NCI-H2029 treated with DMSO at 0.1 percent for 48 hours (cell line): ENCODE measurements at regions not wholly inside any gene's neighbourhood (a gene's known extent, or its start where the extent isn't known, plus 50 kb on each side); places are given as distances from the start of the nearest gene placed in this dataset.
"Not testable (repeated sequence)": the region's sequence is repeated elsewhere in the genome, so short reads cannot be mapped to it uniquely, and the experiment has no call there.

ENCODE experiments used
- DNase-seq: peaks from one replicate; lab custom pipeline; 2025; lab: John Stamatoyannopoulos, UW

DNA sequence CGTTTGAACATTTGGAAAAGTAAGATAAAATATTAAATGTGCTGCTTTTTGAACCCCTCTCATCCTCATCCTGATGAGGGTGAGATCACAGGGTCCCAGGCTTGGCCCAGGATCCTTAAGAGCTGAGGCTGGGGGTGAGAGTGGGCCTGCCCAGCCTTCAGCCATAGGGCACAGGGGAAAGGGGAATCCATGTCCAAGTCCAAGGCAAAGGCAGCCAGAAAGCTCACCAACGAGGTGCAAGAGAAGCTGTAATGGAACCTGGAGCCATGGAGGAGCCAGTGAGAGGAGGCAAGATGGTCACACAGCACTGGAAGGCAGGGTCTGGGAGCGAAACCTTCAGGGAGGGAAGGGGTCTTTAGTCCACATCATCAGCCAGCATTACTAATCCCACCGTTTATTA lies 191.9 kb downstream of the RRAGC start:
- DNase-seq, result no peak

DNA sequence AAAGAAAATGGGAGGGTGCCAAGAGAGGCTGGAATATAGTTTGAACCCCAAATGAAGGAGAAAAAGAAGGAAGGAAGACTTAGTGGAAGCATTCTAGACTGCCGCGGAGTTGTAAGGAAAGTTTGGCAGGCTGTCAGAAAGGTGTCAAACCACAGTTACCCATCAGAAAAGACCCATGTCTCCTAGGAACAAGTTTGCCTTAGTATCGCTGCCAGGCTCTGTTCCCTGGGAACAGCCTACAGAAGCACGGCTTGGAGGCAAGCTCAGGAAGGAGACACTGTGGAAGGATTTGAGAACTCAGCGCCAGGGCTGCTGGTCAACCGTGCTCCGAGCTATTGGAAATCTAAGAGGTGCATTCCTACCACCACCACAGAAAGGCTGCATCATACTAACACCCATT lies 197.4 kb downstream of the RRAGC start:
- no peak for DNase-seq

DNA sequence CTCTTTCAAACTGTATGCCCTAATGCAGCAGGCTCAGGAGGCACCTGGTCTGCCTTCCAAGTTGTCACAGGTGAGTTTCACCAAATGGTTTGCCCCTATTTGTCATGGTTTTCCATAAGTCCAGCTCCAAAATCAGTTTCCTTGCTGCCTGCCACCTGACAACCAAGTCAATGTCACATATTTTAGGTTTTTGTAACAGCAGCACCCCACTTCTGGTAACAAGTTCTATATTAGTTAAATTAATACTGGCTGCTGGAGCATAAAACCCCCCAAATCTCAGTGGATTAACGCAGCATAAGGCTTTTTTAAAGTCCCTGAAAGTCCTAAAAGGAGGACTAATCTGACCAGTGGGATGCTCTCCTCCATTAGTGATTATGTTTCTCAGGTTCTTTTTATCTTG lies 200.7 kb downstream of the RRAGC start:
- no peak for DNase-seq

DNA sequence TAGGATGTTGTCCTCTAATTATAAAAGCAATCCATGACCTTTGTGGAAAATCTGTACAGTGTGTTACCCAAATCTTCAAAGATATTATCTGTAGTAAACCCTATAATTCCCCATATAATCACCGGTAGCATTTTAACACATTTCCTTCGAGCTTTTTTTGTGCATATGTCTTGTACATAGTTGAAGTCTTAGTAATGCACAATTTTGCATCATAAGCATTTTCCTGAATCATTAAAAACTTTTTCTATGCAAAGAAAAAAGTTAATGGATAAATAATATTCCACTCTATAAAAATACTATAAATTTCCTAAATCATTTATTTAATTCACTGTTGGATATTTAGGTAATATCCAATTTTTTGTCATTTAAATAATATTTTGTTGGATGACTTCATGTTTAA lies 201.7 kb downstream of the RRAGC start:
- DNase-seq, result no peak

DNA sequence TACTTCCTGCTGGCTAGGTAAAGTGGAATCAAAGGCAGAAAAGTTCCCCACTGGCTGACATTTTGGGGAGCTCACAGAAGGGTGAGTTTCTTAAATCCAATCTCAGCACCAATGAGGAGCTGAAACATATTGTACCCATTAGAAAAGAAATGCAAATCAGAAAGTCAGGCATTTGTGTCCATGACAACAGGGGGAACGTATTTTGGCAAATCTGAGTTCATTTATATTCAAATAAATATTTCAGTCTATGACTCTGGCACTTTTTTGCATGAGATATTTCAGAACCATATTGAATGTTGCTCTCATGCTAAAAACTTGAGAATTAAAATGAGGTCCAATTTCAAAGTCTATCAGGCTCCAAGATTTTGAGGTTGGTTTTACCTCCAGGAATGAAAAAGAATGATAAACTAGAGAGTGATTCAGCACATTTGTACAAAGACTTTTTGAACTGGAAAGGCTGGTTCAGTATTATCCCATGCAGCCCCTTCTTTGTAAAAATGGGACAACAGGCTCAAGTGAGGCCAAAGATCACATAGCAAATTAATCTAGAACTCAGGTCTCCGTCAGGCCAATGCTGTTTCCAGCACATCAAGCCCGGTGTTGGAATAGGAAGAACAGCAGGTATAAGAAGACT lies 202.2 kb downstream of the RRAGC start:
- no peak for DNase-seq

DNA sequence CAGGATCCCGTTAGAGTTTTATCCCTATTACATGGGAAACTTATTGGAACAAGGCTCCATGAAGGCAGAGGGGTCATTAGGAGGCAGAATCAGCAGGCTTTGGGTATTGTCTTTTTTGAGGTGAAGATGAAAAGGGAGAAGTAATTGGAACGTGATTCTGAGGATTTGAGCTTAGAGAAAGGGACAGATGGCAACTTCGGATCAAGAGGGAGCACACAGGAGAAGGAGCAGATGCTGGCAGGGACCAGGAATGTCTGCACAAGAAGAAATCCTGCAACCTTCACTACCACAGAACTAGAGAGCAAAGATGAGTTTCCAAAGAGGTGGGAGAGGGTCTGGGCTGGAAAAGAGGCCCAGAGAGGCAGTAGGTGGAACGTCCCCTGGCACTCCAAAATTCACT lies 202.8 kb downstream of the RRAGC start:
- DNase-seq, result no peak

DNA sequence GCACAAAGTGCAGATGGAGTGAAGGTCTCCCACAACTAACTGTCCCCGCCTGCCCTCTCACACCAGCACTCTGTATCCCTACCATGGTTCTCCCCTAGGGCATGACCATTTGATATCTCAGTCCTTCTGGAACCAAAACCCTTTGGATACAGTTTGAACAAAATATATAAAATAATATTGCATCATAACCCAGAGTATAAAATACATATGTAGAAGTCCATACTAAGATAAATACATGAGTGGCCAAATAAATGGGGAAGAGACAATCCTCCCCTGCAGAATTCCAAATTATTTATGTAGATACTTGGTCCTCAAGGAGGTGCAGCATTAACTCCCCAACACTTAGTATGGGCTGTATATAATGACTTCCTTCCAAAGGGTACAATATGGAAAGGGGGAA lies 207.4 kb downstream of the RRAGC start:
- DNase-seq, result no peak

DNA sequence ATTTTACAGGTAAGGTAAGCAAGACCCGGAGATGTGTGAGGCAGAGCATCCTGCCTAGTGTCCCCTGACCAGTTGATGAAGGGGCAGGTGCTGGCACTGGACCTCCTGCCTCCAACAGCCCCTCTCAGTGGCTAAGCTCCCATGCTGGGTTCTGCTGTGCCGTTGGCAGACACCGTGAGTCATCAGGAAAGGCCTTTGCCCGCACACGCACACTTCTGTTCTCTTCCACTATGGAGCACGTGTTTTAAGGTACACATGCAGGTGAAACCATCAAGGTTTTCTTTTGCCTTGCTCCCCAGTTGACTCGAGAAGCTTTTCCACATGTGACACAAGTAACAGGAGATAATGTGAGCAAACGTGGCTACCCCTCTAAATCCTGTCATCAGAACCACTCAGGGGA lies 207.9 kb downstream of the RRAGC start:
- DNase-seq, result no peak

DNA sequence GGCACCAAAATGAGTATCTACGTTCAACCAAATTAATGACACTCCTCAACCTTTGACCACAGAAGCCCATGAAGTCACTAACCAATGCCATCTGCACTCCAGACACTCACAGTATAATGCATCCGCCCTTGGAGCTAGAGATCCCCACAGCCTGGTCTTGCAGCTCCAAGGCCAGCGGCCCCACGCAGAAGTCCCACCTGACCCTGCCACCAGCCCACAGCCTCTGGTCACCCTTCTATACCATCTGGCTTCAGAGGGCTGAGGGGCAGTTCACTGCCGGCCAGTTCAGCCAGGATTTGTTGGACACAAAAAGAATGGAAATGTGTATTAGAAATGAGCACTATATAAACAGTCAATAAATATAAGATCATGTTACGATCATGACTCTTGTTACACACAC lies 211.2 kb downstream of the RRAGC start:
- DNase-seq, result no peak

DNA sequence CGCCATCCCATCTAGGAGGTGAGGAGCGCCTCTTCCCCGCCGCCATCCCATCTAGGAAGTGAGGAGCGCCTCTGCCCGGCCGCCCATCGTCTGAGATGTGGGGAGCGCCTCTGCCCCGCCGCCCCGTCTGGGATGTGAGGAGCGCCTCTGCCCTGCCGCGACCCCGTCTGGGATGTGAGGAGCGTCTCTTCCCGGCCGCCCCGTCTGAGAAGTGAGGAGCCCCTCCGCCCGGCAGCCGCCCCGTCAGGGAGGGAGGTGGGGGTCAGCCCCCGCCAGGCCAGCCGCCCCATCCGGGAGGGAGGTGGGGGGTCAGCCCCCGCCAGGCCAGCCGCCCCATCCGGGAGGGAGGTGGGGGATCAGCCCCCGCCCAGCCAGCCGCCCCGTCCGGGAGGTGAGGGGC lies 212.2 kb downstream of the RRAGC start:
- DNase-seq, result not testable (repeated sequence)

DNA sequence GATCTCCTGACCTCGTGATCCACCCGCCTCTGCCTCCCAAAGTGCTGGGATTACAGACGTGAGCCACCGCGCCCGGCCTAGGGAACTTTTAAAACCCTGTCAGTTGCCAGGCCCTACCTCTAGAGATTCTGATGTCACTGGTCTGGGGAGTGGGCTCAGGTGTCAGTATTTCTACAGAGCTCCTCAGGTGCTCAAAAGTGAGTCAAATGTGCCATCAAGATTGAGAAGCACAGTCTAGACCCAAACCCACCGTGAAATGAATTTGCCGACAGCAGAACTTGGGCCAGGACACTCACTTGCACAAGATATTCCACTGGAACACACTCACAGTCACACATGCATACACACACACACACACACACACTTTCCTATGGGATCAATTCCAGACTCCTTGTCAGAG lies 215.5 kb downstream of the RRAGC start:
- no peak for DNase-seq

DNA sequence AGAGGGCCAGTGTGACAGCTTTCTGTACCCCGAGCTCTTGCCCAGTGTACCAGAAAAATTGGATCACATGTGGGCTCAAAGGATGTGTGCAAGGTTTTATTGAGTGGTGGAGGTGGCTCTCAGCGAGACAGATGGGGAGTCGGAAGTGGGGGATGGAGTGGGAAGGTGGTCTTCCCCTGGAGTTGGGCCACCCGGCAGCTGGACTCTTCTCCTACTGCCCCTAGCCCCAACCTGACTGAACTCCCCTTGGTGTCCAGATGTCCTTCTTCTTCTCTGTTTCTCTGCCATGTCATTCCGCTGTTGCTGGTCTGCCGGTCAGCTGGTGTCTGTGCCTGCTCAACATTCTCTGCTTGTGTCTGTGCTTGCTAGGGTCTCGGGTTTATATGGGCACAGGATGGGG lies 217.9 kb downstream of the RRAGC start:
- DNase-seq, result no peak

DNA sequence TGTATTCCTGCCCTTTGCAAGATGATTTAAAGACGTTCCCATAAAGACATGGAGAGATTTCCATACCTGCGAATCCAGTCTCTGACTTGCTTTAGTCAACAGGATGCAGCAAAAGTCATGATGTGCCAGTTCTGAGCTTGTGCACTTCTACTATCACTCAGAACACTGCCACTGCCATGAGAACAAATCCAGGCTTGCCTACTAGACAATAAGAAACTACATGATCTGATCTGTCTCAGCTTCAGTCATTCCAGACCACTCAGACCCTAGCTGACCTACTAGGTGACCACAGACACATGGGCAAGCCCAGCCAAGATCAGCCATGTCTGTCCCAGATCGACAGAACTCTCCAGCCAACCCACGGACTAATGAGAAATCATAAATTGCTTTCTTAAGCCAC lies 219.2 kb downstream of the RRAGC start:
- no peak for DNase-seq

DNA sequence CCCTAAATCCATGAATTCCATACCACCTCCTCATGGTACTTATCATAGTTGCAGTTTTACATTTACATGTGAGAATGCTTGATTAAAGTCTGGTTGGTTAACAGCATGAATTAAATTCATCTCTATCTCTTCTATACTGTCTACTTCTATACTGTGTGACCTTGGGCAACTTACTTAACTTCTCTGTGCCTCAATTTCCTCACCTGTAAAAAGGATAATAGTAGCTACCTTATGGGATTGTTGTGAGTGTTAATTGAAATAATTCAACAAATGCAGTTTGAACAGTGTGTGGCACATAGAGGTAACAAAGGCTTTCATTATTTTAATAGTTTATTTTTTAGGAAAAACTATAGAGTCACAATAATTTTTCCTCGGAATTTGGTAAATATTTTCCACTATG lies 231.3 kb downstream of the RRAGC start:
- DNase-seq, result no peak

DNA sequence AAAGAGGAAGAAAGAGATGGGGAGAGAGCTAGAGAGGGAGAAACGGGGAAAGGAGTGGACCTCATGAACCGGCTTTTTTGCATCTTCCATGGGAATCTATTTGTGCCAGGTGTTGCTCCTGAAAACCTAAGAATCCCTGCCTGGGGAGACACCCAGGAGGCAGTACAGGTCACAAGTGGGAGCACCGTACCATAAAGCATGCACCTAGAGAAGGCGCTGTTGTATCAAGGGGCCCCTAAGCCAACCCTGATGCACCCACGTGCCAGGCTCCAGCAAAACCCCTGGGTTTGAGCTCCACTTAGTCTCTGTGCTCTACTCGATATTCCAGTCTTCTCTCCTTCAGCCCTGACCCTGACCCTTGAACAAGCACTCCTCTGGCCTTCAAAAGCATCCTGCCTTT lies 233.6 kb downstream of the RRAGC start:
- DNase-seq, result no peak

DNA sequence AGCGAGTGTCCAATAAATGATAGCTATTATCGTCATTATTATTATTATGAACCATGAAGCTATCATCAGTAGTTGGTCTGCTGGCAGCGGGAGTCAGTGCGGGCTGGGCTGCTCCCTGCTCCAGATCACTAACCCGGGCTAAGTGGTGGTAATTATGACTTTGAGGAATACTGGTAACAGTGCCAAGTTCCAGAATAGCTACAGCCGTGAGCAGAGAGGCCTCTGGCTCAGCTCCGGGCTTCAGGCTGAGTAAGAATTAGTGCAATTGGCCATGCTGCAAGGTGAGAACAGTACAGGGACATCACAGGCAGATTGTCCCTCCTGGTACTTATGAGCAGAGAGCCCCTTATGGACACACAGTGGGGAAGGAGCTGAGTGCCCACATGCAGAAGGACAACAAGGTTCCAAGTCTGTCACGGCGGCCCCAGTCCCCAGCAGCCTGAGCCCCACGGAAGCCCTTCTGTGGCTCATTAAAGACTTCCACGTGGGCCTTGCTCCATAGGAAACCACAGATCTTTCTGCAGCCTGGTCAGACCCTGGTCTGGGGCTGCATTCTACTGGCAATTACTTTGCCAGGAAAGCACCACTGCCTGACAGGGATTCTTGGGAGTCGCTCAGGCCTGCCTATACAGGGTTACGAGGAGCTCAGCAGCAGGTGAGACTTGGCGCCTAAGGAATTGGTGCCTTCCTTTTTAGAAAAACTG lies 235.1 kb downstream of the RRAGC start:
- no peak for DNase-seq

DNA sequence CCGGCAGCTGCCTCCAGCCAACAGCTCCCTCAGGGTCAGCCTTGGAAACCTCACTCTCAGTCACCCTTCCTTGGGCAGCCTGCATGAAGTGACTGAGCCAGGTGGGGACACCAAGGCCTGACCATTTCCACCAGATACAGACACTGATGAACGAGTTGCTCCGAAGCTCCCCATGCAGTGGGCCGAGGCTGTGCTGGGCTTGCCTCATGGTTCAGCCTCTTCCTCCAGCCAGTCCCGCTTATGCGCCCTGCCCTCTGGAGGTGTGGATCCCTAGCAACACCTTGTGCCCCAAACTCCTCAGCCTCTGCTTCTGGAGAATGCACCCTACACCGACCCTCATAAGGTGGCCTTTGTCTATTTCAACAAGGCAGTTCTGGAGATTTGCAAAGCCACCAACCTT lies 236.0 kb downstream of the RRAGC start:
- DNase-seq, result no peak

DNA sequence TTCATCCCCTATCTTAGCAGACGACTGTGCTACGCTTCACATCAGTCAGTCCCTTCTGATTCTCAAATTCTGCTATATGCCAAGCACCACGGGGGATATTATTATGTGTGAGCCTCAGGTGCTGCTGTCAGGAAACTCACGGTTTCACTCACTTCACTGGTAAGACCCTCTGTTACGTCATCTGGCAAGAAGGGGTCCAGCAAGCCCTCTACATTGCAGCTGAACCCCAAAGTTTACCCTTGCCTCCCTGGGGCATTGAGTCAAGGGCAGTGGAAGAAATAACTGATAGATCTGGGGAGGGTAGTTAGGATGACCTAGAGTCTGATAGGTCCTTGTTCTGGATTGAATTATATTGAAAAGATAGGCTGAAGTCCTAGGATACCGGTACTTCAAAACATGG lies 237.4 kb downstream of the RRAGC start:
- DNase-seq, result no peak

DNA sequence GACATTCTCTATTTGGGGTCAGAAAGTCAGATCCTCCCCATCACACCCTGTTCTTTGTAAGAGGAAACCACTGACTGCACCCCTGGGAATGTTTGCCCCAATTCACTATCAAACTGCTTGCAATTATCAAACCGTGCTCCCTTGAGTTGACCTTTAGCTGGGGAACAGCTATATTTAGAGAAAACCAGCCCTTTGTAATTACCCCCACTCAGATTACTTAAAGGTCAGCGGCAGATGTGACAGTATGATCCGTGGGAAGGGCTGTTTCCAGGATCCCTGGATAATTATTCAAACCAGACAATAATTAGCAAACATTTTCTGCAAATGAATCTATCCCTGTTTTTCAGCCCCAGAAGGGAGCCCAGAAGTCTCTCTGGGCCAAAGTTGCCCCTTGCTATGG lies 242.7 kb downstream of the RRAGC start:
- no peak for DNase-seq

DNA sequence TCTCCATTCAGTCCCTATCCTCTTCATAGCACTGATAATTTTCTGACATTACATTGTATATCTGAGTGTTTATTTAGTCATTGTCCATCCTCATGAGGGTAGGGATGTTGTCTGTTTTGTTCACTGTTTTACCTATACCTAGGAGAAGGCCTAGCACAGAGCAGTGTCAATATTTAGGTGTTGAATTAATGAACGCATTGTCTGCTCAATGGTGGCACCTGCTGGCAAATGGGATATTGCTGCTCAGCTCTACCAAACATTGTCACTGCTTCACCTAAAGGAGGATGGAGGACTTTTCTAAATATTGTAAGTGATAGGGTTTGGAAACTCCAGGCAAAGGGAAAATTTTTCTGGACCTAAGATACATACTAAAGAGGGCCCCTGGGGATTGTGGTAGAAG lies 243.9 kb downstream of the RRAGC start:
- no peak for DNase-seq

DNA sequence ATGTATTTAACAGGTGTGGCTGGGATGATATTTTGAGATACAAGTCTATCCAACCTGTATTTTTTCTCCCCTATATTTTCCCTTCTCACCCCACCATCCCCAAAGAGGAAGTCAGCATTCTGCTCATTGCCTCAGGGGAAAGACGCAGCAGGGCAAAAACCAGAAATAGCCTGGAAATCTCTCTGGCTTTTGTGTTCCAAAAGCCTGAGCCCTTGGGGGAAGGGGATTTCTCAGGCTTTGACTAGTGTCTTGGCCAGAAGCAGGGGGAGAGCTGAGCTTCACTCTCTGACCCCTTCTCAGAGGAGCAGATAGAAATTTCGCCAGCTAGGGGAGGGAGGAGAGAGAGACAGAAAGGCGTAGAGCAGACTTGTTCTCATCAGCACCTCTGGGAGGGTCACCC lies 244.7 kb downstream of the RRAGC start:
- no peak for DNase-seq

DNA sequence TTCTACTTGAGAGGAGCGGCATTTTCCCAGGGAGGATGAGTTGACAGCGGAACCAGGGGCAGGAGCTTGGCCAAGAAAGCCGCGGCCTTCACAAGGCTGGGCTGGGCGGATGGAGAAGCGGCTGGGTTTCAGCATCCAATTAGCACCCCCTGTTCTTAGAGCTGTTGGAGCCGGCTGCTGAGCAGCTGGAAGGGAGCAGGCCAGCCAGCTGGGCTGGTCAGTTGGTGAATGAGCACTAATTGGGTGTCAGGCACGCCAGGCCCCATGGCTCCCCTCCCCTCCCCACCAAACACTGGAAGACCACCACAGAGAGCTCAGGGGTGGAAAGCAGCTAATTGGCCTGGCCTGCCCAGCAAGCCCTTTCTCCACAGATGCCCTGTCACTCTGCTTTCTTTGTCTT lies 245.6 kb downstream of the RRAGC start:
- DNase-seq, result no peak

DNA sequence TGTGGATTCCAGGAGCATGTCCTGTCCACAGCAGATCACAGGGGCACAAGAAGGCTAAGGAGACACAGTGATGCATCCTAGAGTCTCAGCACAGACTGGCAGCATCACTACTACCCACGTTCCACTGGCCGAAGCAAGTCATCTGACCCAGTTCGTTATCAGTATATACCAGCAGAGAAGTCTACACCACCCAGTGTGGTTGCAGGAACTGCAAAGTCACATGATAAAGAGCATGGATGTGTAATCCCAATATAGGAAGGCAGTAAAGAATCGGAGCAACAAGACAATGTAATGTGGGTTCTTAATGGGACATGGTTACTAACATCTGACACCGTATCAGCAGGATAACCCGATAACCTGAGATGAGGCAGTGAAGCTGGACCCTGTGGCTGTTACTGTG lies 246.6 kb downstream of the RRAGC start:
- DNase-seq, result no peak

DNA sequence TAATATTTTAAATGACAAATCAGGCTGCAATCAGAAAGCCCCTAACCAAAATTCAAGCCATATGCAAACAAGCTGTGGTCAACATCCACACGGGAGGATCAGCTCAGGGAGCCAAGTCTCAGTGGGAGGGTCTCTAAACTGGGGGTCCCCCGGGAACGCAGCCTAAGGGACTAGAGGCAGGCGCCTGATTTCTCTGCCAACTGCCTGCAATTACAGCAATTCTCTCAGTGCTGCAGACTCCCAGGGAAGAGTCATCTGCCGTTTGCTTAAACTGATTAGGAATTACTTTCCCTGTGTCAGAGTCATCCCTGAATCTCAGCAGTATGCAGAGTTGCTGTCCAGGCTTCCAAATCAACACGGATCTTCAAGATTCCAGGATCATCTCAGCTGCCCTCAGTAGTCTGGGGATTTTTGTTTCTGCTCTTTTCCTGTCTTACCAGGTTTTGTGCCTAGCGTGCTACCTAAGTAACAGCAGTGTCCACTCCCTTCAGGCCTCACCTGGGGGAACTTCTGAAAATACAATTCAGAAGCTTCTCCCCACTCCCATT lies 247.8 kb downstream of the RRAGC start:
- no peak for DNase-seq
